GM18873 (cell line): ENCODE measurements at regions not wholly inside any gene's neighbourhood (a gene's known extent, or its start where the extent isn't known, plus 50 kb on each side); places are given as distances from the start of the nearest gene placed in this dataset.

Experiments
- ATAC-seq: cut with Tn5 transposase; IDR thresholded peaks from one replicate; pipeline ENCODE4 v1.9.1; 2021; ENCODE audit warnings: mild to moderate bottlenecking, moderate library complexity, moderate number of reproducible peaks; ENCODE audit not compliant: unreplicated experiment, low FRiP score

DNA sequence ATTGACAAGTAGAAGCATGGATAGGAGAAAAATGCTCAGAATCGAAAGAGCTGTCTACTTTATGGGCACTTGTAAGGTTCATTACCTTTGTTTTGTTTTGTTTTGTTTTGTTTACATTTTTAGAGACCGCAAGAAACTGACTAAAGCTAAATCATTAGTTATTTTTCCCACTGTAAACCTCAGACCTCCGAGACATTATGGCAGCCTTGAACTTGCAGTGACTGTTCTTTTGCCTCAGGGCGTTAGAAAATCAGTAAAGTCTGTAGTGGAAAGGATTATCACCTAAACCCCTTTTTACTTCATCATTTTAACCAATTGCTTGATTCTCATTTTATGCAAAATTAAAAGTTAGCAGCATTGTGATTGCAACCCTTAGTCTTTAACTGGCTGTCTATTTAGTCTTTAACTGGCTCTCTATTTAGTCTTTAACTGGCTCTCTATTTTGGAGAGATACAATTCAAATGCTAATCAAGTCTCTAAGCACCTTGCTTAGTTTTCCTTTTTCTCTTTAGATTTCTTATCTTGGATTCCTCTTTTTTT is 383.3 kb upstream of the ROBO2 start:
- no peak for ATAC-seq

DNA sequence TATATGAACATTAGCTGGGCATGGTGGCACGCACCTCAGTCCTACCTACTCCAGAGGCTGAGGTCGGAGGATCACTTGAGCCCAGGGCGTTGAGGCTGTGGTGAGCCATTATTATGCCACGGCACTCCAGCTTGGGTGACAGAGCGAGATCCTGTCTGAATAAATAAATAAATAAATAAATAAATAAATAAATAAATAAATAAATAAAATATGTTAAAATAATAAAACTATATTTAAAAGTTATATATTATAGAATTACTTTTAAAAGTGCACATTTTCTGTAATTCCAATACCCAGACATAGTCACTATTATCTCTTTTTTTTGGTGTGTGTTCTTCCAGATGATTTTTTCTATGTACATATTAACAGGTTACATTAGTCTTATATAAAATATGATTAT is 382.0 kb upstream of the ROBO2 start:
- no peak for ATAC-seq

DNA sequence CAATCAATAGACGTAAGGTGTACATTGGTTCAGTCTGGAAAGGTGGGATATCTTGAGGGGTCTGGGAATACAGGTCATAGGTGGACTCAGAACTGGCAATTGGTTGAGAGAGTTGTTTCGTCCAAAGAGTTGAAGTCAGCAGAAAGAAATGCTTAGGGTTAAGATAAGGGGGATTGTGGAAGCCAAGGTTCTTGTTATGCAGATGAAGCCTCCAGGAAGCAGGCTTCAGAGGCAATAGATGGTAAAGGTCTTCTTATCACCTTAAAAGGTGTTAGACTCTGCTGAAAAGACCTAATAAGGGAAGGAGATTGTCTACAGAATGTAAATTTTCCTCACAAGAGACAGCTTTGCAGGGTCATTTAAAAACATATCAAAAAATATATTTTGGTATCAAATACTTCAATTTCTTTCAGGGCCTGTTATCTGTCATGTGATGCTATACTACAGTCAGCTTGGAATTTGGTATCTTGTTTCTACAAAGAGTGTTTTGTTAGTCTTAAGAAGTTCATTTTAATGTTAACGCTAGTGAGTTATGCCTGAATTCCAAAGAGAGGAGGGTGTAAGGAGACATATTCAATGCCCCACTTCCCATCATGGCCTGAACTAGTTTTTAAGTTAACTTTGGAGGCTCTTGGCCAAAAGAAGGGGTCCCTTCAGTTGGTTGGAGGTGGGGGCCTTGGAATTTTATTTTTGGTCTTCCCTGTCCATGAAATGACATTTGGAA is 378.2 kb upstream of the ROBO2 start:
- ATAC-seq, result no peak

- no peak for ATAC-seq
Observed at GRCh38 chr3:76664816-76665215, 375.1 kb upstream of the ROBO2 start.

- ATAC-seq, result no peak
Observed at GRCh38 chr3:76668653-76669052, 371.2 kb upstream of the ROBO2 start.

DNA sequence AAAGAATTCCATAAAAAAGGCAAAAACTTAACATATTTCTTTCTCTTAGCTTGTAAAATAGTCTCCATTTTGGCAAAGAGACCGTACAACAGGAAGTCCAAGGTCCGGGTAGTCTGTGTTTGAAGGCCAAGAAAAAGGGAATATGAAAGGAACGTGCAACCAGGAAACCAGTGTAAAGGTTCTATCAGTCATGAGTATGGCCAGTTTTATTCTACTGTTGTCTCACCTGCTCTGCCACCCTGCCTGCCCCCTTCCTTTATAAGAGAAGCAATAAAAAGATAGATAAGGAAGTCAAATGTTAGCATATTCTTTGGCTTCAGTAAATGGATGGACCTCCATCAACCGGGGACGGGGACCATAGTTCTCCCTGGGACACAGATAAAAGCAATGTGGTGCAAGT is 370.6 kb upstream of the ROBO2 start:
- ATAC-seq, result no peak

- no peak for ATAC-seq
Observed at GRCh38 chr3:76673171-76673570, 366.7 kb upstream of the ROBO2 start.

DNA sequence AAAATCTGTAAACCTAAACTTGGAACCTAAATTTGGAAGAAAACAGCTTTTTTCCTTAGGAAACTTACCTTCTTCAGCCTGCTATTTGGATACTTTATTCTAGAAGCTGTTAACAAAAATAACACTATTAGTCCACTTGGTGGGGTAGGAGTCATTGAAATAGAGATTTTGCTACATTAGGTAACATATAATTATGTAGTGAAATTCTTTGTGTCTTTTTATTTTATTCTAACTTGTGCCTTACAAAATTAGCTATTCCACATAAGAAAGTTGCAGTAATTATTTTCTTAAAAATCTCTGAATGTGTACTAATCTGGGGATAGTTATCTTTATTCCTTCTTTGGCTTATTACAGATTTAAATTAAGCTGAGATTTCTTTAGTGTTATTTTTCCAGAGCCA is 360.4 kb upstream of the ROBO2 start:
- ATAC-seq, result no peak

DNA sequence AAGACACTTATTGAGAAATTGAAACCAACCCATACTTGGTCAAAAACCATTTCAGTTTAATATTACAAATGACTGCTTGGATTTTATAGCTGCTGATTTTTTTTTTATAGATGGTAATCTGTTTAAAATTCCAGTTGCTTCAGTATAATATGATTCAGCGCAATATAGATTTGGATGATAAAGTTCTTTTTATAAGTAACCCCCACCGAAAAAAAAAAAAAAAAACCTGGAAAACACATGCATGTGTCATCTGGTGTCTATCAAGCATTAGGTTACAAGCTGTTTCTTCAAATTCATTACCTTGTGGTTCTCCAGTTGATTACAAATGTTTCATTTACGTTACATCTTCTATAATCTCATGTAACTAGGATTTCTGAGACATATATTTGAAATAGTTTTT is 356.6 kb upstream of the ROBO2 start:
- ATAC-seq, result no peak

- ATAC-seq, result no peak
Observed at GRCh38 chr3:76684946-76685345, 355.0 kb upstream of the ROBO2 start.

GRCh38 chr3:76685858-76686257 is 354.0 kb upstream of the ROBO2 start:
- no peak for ATAC-seq

GRCh38 chr3:76687019-76687418 is 352.9 kb upstream of the ROBO2 start:
- ATAC-seq, result no peak

GRCh38 chr3:76694063-76694462 is 345.8 kb upstream of the ROBO2 start:
- no peak for ATAC-seq

GRCh38 chr3:76698136-76698706 is 341.7 kb upstream of the ROBO2 start:
- ATAC-seq, result no peak

DNA sequence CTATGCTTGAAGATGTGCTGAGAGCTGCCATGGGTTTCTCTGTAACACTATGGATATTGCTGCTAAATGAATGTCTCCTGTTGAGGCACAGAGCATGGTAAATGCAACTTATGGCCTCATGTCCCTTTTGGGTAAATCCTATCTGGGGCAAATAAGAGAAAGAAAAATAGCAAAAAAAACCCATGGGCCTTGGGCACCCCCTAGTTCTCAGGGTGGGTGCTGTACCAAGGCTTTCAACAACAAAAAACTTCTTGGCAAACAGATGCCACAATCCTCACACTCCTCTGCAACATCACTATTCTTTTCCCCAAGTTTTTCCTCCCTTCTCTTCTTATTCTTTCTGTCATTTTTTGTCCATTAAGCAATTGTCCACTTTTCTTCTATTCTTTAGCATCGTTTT is 340.1 kb upstream of the ROBO2 start:
- no peak for ATAC-seq

DNA sequence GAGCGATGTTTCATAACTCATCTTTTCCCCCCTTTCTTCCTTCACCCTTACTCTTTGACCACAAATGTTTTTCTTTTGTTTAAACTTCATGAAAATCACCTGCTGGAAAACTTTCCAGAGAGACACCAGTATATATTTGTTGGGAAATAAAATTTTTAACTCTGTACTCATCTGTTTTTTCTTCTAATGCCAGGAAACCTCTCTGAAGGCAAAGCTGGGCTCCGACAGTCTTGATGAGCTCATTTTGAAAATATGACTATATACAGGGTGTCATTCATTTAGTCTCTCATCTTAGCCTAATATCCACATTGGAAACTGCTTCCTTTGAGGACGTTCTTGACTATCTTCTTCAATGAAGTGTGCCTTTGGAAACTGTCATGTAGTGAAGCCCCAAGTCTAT is 339.6 kb upstream of the ROBO2 start:
- no peak for ATAC-seq

- no peak for ATAC-seq
Observed at GRCh38 chr3:76702676-76703075, 337.2 kb upstream of the ROBO2 start.

GRCh38 chr3:76715426-76715825 is 324.5 kb upstream of the ROBO2 start:
- ATAC-seq, result no peak

DNA sequence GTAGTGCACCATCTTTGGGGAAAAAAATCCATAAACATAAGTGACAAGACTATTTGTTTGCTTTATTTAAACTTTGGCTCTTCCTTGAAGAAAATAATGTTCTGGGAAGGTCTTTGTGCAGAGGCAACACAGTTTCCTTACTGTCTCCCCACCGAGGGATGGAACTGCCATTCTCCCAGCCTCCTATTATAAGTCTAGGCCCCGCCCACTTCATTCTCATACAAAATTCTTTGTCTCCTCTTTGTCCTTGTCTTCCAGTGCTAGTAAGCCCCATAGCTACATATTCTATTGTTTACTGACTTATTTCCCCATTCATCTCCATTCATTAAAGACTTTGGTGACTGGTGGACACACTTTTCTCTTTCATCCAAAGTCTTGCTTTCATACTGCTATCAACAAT is 316.5 kb upstream of the ROBO2 start:
- no peak for ATAC-seq

DNA sequence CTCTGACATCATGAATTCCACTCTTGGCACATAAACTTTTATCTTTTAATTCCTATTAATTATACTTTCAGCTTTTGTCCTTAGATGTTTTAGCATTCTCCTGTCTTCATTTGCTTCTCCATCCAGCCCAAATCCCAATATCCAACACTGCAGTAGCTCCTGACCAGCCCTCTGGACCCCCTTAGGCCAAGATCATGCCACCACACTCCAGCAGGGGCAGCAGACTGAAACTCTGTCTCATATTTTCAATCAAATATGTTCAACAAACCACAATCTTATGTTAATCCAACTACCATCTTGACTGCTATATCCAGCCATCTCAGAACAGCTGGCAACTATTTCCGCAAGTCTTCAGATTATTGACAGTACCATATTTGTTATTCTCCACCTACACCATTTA is 315.8 kb upstream of the ROBO2 start:
- no peak for ATAC-seq

DNA sequence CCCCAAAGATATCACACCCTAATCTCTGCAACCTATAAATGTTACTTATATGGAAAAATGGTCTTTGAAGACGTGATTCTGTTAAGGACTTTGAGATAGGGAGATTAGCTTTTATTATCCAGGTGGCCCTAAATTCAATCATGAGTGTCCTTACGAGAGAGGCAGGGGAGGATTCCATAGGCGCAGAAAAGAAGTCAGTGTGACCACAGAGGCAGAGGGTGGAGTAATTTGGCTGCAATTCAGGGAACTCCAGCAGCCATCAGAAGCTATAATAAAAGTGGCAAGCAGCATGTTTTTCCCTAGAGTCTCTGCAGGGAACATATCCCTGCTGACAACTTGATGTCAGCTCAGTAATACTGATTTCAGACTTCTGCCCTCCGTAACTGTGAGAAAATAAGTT is 315.2 kb upstream of the ROBO2 start:
- no peak for ATAC-seq

GRCh38 chr3:76726034-76726433 is 313.9 kb upstream of the ROBO2 start:
- no peak for ATAC-seq
